HG03175 (cell line): ENCODE measurements at regions not wholly inside any gene's neighbourhood (a gene's known extent, or its start where the extent isn't known, plus 50 kb on each side); places are given as distances from the start of the nearest gene placed in this dataset.
"Not testable (repeated sequence)": the region's sequence is repeated elsewhere in the genome, so short reads cannot be mapped to it uniquely, and the experiment has no call there.

ENCODE experiments used
- ATAC-seq: cut with Tn5 transposase; IDR thresholded peaks from one replicate; pipeline ENCODE4 v1.9.1; 2021; ENCODE audit warnings: mild to moderate bottlenecking, moderate library complexity; ENCODE audit not compliant: unreplicated experiment

- ATAC-seq = no peak
These were observed 50.9 kb upstream of the MITF start for GRCh38 chr3:69688400-69688799.

DNA sequence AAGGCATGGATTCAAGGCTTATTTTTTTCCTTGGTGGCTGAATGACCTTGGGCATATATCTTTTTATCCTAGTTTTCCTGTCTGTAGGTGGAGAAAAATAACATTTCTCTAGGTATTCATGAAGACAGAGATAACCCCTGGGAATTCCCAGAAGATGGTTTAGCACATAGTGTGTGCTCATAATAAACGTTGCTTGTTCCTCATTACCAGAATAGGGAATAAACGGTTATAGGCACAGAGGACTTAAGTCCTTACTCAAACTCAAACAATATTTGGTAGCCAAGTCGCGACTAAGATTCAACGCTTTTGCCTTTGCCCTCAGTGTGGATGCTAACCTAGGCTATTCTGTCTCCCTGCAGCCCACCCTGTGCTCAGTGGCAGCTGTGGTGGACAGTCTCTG, 51.6 kb upstream of the MITF start:
- ATAC-seq = no peak

- ATAC-seq = no peak
These were observed 53.2 kb upstream of the MITF start for GRCh38 chr3:69686056-69686455.

DNA sequence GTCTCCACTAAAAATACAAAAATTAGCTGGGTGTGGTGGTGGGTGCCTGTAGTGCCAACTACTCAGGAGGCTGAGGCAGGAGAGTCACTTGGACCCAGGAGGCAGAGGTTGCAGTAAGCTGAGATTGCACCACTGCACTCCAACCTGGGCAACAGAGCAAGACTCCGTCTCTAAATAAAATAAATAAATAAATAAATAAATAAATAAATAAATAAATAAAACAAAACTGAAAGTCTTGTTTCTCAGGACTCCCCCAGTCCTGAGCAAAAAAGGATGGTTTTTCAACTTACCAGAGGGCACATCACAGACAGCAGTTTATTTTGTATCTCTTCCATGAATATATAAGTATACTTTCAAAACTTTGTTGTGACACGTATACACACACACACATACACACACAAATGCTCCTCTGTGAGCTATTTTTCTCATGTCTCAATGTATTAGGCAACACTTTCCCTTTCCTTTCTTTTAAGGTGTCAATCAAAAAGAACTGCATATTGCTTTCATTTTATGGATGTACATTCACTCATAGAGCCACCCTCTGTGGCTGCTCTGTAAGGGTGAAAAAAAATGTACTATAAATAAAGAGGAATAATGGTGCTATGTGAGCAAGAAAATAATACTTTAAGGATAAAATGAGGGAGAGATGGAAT, 54.8 kb upstream of the MITF start:
- ATAC-seq = no peak

DNA sequence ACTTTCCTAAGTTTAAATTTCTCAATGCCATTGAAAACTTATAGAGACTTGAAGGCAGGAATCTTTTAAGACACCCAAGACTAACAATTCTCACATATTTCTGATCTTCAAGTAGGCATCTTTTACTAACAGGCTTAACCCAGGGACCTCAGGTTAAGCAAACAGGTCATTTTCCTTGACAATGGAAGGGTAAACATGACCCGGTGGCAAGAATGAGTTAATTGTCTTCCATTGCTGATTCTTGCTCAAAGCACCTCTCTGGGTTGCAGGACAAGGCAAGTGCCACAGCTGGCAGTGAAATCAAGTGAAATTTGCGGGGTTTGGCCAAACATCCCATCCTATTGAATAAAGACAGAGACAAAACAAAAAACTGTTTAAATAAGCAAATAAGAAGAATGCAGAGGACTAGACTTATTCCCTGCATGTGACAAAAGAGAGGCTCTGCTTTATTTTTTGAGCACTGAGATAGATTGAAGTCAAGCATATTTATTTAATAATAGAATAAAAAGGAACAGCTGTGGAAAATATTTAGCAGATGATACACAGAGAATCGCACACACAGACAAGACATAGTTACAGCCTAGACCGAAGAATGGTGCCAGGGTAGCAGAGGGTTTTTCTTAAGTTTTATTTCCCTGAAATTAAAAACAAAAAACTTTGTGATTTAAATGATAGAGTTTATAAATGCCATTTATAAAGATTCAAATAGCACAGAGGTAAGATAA, 56.0 kb upstream of the MITF start:
- ATAC-seq = no peak

- ATAC-seq = not testable (repeated sequence)
These were observed 61.8 kb upstream of the MITF start for GRCh38 chr3:69677456-69677855.

GRCh38 chr3:69675786-69676530, 63.3 kb upstream of the MITF start:
- ATAC-seq = no peak

DNA sequence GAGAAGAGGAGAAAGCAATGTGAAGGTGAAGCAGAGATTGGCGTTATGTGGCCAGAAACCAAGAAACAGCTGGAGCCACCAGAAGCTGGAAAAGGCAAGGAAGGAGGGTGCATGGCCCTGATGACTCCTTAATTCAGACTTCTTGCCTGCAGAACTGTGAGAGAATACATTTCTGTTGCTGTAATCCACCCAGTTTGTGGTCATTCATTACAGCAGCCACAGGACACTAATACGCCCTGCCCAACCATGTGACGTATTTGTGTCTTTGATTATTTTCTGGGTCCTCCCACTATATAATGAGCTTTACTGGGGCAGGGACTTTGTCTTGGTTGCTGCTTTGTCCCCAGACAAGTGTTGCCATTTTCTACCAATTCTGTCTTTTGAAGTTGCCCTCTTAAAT, 64.5 kb upstream of the MITF start:
- no peak for ATAC-seq

- no peak for ATAC-seq
These were observed 67.9 kb upstream of the MITF start for GRCh38 chr3:69671082-69671952.

DNA sequence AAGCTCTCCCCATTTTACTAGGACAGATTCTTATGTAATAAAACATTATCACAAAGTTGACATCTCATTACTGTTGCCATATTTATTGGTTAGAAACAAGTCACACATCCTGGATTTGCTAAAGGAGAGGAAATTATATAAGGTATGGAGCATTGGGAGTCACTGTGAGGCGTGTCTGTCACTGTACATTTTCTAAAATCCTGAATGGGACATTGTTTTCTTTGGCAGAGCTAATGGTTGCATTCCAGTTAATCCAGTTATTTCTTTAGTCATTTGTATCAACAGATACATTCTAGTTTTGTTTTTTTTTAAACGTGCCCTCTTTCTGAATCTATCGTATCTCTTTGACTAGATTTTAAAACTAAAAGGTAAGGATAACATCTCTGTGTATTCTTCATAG, 70.2 kb upstream of the MITF start:
- ATAC-seq = no peak

DNA sequence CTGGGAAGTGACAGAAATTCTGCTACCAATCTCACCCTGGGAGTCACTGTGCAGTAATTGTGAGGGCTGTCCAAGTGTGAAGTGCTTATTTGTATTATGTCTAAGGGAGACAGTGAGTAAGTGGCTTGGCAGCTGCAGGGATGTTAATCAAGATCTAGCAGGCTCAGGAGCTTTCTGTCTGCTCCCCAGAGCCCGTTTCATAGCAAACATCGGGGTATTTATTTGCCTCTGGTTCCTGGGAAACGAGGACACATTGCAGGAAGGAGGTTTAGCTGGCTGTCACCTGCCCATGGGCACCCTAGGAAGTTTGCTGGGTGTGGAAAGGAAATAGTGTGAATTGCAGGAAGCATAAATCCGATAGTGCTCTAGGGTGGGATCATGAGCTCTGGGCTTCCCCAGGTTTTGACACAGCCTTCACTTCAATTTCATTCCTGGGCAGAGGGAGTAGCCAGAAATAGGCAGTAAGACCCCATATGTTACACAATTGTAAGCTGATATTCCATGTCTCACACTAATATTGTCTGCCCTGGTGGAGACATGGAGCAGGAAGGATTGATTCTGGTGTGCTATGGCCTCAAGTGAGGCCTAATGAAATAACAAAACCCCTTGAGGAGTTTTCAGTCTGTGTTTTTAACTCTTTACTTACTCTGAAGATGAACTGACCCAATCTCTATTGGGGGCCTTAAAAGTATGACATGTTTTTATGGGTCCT, 74.1 kb upstream of the MITF start:
- ATAC-seq = no peak

DNA sequence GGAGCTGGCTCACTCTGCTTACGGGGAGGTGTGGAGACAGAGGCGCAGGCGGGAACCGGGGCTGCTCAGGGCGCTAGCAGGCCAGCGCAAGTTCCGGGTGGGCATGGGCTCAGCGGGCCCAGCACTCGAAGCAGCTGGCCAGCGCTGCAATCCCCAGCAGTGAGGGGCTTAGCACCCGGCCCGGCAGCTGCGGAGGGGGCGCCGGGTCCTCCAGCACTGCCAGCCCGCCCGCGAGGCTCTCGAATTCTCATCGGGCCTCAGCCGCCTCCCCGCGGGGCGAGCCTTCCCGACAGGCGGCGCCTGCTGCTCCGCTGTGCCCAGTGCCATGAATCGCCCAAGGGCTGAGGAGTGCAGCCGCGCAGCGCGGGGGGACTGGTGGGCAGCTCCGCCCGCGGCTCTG, 78.6 kb upstream of the MITF start:
- no peak for ATAC-seq

DNA sequence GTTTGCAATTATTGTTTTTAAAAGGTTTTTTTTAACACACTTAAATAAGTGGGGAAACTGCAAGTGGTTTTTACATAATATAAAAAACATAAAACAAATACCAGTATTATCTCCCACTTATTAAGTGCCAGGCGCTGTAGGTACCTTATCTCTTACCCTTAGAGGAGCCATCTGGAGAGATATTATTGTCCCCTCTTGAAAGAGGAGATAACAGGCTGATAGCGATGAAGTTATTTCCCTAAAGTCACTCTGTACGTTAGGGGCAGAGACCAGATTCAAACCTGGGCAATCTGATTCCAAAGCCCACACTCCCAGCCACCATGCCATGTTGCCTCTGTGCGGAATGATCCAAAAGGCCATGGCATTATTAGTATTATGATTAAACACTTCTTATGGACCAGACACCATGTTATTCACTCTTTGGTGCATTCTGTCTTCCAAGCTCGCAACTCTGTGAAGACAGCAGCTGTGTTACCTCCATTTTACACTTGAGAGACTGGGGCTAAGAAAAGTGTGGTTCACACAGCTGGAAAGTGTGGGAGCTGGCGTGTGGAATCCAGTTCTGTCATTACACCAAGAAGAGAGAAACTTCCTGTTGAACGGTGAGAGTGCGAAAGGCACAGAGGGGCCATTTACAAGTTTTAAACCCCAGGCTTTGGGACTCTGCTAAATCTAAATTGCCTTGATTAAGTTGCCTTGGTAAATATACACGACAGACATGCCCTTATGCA, 79.9 kb upstream of the MITF start:
- no peak for ATAC-seq

GRCh38 chr3:69658514-69659140, 80.6 kb upstream of the MITF start:
- ATAC-seq = no peak

DNA sequence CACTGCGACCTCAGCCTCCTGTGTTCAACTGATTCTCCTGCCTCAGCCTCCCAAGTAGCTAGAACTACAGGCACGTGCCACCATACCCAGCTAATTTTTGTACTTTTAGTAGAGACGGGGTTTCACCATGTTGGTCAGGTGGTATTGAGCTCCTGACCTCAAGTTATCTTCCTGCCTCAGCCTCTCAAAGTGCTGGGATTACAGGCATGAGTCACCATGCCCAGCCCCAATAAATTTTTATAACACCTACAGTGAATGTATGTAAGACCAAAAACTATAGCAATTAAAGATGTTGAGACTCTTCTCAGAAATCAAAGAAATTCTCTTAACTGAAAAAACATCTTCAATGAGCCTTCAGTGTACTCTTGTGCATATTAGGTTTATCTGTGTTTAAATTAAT, 82.2 kb upstream of the MITF start:
- ATAC-seq = not testable (repeated sequence)

DNA sequence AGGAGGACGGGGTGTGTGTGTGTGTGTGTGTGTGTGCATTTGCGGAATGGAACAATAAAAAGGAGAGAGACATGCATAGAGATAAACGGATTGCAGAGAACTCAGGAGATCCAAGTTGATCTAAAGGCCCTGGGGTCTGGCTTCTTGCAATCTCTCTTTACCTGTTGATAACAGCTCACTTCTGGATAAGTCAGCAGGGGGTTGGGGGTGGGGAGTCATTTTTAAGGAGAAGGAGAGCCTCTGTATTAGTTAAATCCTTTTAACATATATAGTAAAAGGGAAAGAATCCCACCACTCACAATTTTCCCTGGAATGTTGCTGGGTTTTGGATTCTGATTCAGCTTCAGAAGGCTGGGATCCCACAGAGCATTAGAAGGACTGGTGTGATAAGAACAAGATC, 87.5 kb upstream of the MITF start:
- no peak for ATAC-seq

DNA sequence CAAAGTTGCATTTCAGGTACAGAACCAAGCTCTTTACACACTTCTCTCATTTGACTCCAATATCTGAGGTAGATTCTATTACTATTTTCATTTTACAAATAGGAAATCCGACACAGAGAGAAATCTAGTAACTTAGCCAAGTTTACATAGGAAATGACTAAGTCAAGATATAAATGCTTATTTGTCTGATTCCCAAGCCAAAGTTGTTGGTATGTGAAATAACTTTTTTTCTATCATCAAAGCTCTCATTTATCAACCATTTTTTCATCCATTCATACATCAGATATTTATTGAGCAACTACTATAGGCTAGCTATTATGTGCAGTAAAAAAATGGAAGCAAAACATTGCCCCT, 89.2 kb upstream of the MITF start:
- ATAC-seq = no peak

- no peak for ATAC-seq
These were observed 89.9 kb upstream of the MITF start for GRCh38 chr3:69649120-69650065.
